GM19468 (cell line): ENCODE measurements at regions not wholly inside any gene's neighbourhood (a gene's known extent, or its start where the extent isn't known, plus 50 kb on each side); places are given as distances from the start of the nearest gene placed in this dataset.

Experiments used
- ATAC-seq: cut with Tn5 transposase; IDR thresholded peaks from one replicate; pipeline ENCODE4 v1.9.1; 2021; ENCODE audit warnings: mild to moderate bottlenecking, moderate library complexity, moderate number of reproducible peaks; ENCODE audit not compliant: unreplicated experiment; ENCODE audit errors: extremely low read depth

GRCh38 chr6:23563323-23563722 lies 562.7 kb upstream of the NRSN1 start:
- no peak for ATAC-seq

GRCh38 chr6:23566418-23566817 lies 559.6 kb upstream of the NRSN1 start:
- ATAC-seq: no peak

- no peak for ATAC-seq
These were observed 557.7 kb upstream of the NRSN1 start for GRCh38 chr6:23568292-23568691.

GRCh38 chr6:23584134-23584763 lies 541.8 kb upstream of the NRSN1 start:
- no peak for ATAC-seq

- no peak for ATAC-seq
These were observed 538.4 kb upstream of the NRSN1 start for GRCh38 chr6:23587582-23587981.

GRCh38 chr6:23589811-23590210 lies 536.2 kb upstream of the NRSN1 start:
- ATAC-seq: no peak

- no peak for ATAC-seq
These were observed 535.4 kb upstream of the NRSN1 start for GRCh38 chr6:23590498-23591126.

GRCh38 chr6:23591761-23592160 lies 534.3 kb upstream of the NRSN1 start:
- ATAC-seq: no peak

GRCh38 chr6:23600118-23600517 lies 525.9 kb upstream of the NRSN1 start:
- no peak for ATAC-seq

GRCh38 chr6:23601811-23602345 lies 524.1 kb upstream of the NRSN1 start:
- no peak for ATAC-seq

- no peak for ATAC-seq
These were observed 517.0 kb upstream of the NRSN1 start for GRCh38 chr6:23608931-23609435.

- no peak for ATAC-seq
These were observed 514.1 kb upstream of the NRSN1 start for GRCh38 chr6:23611776-23612381.

- no peak for ATAC-seq
These were observed 507.6 kb upstream of the NRSN1 start for GRCh38 chr6:23618366-23618765.

- ATAC-seq: no peak
These were observed 505.1 kb upstream of the NRSN1 start for GRCh38 chr6:23620911-23621401.

GRCh38 chr6:23630726-23631635 lies 495.0 kb upstream of the NRSN1 start:
- ATAC-seq: no peak

- ATAC-seq: no peak
These were observed 492.0 kb upstream of the NRSN1 start for GRCh38 chr6:23633996-23634395.

GRCh38 chr6:23635150-23635549 lies 490.9 kb upstream of the NRSN1 start:
- no peak for ATAC-seq

- no peak for ATAC-seq
These were observed 488.7 kb upstream of the NRSN1 start for GRCh38 chr6:23637296-23637695.

GRCh38 chr6:23642849-23643248 lies 483.2 kb upstream of the NRSN1 start:
- no peak for ATAC-seq

GRCh38 chr6:23647045-23647444 lies 479.0 kb upstream of the NRSN1 start:
- no peak for ATAC-seq
